HFFc6 (cell line): ENCODE measurements at regions not wholly inside any gene's neighbourhood (a gene's known extent, or its start where the extent isn't known, plus 50 kb on each side); places are given as distances from the start of the nearest gene placed in this dataset.

Source experiments
- DNase-seq: peaks from one replicate; pipeline ENCODE4 v3.0.0-alpha.2; 2018
- H3K27ac Mint-ChIP-seq: 2 replicates; pipeline ENCODE4 v1.8.0; 2020; ENCODE audit warnings: mild to moderate bottlenecking, mixed read lengths
- H3K27me3 Mint-ChIP-seq: 2 replicates; pipeline ENCODE4 v1.8.0; 2021; ENCODE audit warnings: mild to moderate bottlenecking, moderate library complexity, mixed read lengths; ENCODE audit not compliant: insufficient read depth
- H3K36me3 Mint-ChIP-seq: 2 replicates; pipeline ENCODE4 v1.8.0; 2021; ENCODE audit warnings: low read depth, mixed read lengths
- H3K4me1 Mint-ChIP-seq: 2 replicates; pipeline ENCODE4 v1.8.0; 2020; ENCODE audit warnings: low read depth, mixed read lengths
- H3K4me3 Mint-ChIP-seq: 2 replicates; pipeline ENCODE4 v1.8.0; 2020; ENCODE audit warnings: mild to moderate bottlenecking, moderate library complexity, mixed read lengths
- H3K9me3 Mint-ChIP-seq: 2 replicates; pipeline ENCODE4 v1.8.0; 2020; ENCODE audit warnings: mild to moderate bottlenecking, mixed read lengths
- CTCF ChIP-seq: fragments of 200-600 bp; sonication (generic); IDR thresholded peaks from 2 replicates; pipeline ENCODE4 v1.5.0; 2021; ENCODE audit warnings: antibody characterized with exemption, mild to moderate bottlenecking

- TF ChIP-seq CTCF, result no peak
- Mint-ChIP-seq H3K27me3 (peaks cover 20% of the 10 kb centered on the region), H3K9me3 (no peaks in the 10 kb centered on the region), H3K4me3 (no peak overlapping the region), H3K36me3 (no peaks in the 10 kb centered on the region), H3K4me1 (peaks cover 22% of the 10 kb centered on the region), H3K27ac (no peak overlapping the region)
- DNase-seq, result no peak
Measured at GRCh38 chr20:24870881-24871280, 78.2 kb upstream of the CST7 start.

- H3K27me3 Mint-ChIP-seq, result peaks cover 25% of the 10 kb centered on the region
- H3K9me3 Mint-ChIP-seq, result no peaks in the 10 kb centered on the region
- no peaks in the 10 kb centered on the region for H3K36me3 Mint-ChIP-seq
- no peak for DNase-seq
- H3K4me3 Mint-ChIP-seq, result no peak overlapping the region
- peaks cover 22% of the 10 kb centered on the region for H3K4me1 Mint-ChIP-seq
- H3K27ac Mint-ChIP-seq, result no peak overlapping the region
- no peak for TF ChIP-seq CTCF
Measured at GRCh38 chr20:24871480-24872213, 77.4 kb upstream of the CST7 start.

GRCh38 chr20:24872291-24873024 is 76.6 kb upstream of the CST7 start:
- no peak for DNase-seq
- TF ChIP-seq CTCF, result no peak
- peaks cover 25% of the 10 kb centered on the region for H3K27me3 Mint-ChIP-seq
- H3K9me3 Mint-ChIP-seq, result no peaks in the 10 kb centered on the region
- no peak overlapping the region for H3K4me3 Mint-ChIP-seq
- no peaks in the 10 kb centered on the region for H3K36me3 Mint-ChIP-seq
- H3K4me1 Mint-ChIP-seq, result peaks cover 22% of the 10 kb centered on the region
- no peak overlapping the region for H3K27ac Mint-ChIP-seq

GRCh38 chr20:24873025-24873620 is 75.9 kb upstream of the CST7 start:
- no peak for TF ChIP-seq CTCF
- Mint-ChIP-seq H3K9me3 (no peaks in the 10 kb centered on the region), H3K27ac (no peak overlapping the region), H3K4me1 (peaks cover 18% of the 10 kb centered on the region), H3K36me3 (no peaks in the 10 kb centered on the region), H3K27me3 (peaks cover 24% of the 10 kb centered on the region), H3K4me3 (no peak overlapping the region)
- DNase-seq, result no peak

- TF ChIP-seq CTCF, result no peak
- Mint-ChIP-seq H3K9me3 (no peaks in the 10 kb centered on the region), H3K27me3 (peaks cover 21% of the 10 kb centered on the region), H3K4me3 (no peak overlapping the region), H3K4me1 (peaks cover 6% of the 10 kb centered on the region; the same call in 1 of the 2 replicates), H3K36me3 (no peaks in the 10 kb centered on the region), H3K27ac (no peak overlapping the region)
- no peak for DNase-seq
Measured at GRCh38 chr20:24875078-24875477, 74.0 kb upstream of the CST7 start.
